Ishikawa (cell line): ENCODE measurements at regions not wholly inside any gene's neighbourhood (a gene's known extent, or its start where the extent isn't known, plus 50 kb on each side); places are given as distances from the start of the nearest gene placed in this dataset.

ENCODE experiments used
- CEBPB ChIP-seq: IDR thresholded peaks from 2 replicates; pipeline ENCODE4 v1.6.1; 2012
- EGR1 ChIP-seq: IDR thresholded peaks from 2 replicates; pipeline ENCODE4 v1.6.1; 2012
- EP300 ChIP-seq: IDR thresholded peaks from 2 replicates; pipeline ENCODE4 v1.6.1; 2012; ENCODE audit warnings: borderline replicate concordance
- MAX ChIP-seq: IDR thresholded peaks from 2 replicates; pipeline ENCODE4 v1.6.1; 2012
- NFIC ChIP-seq: IDR thresholded peaks from 2 replicates; pipeline ENCODE4 v1.6.1; 2012
- RAD21 ChIP-seq: IDR thresholded peaks from 2 replicates; pipeline ENCODE4 v1.6.1; 2012; ENCODE audit warnings: low read depth
- TAF1 ChIP-seq: IDR thresholded peaks from 2 replicates; pipeline ENCODE4 v1.6.1; 2012; ENCODE audit warnings: low read depth, mild to moderate bottlenecking
- TCF12 ChIP-seq: IDR thresholded peaks from 2 replicates; pipeline ENCODE4 v1.6.1; 2012; ENCODE audit warnings: low read depth
- TEAD4 ChIP-seq: IDR thresholded peaks from 2 replicates; pipeline ENCODE4 v1.6.1; 2012
- YY1 ChIP-seq: IDR thresholded peaks from 2 replicates; pipeline ENCODE4 v1.6.1; 2012; ENCODE audit warnings: low read depth
- TF ChIP-seq, protein P1 (sequence below): IDR thresholded peaks from 2 replicates; pipeline ENCODE4 v1.6.1; 2012

DNA sequence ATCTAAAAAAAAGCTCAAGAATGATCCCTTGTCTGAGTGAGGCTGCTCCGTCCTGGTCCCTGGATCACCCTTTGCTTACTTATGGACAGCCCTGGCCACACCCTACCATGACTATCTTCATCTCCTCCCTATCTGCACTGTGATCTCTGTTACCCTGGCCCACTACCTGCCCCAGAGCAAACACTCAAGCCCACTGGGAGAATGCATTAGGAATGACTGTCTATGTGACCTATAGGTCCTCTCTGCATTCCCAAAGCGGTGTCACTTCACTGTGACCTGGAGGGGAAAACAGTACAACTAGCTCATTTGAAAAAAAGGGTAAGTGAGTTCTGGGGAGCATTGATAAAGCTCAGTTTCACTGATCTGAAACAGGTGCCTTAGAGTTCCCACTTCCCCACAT, 86.4 kb upstream of the FOXP4 start:
- no peak for TF ChIP-seq TEAD4
- TF ChIP-seq MAX, result no peak
- TF ChIP-seq TAF1, result no peak
- TF ChIP-seq, protein P1, sequence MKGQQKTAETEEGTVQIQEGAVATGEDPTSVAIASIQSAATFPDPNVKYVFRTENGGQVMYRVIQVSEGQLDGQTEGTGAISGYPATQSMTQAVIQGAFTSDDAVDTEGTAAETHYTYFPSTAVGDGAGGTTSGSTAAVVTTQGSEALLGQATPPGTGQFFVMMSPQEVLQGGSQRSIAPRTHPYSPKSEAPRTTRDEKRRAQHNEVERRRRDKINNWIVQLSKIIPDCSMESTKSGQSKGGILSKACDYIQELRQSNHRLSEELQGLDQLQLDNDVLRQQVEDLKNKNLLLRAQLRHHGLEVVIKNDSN, result no peak
- TF ChIP-seq CEBPB, result no peak
- no peak for TF ChIP-seq RAD21
- no peak for TF ChIP-seq YY1
- TF ChIP-seq EP300, result no peak
- no peak for TF ChIP-seq NFIC
- no peak for TF ChIP-seq EGR1
- no peak for TF ChIP-seq TCF12
